Liver (tissue), 8 donors: ENCODE measurements at regions not wholly inside any gene's neighbourhood (a gene's known extent, or its start where the extent isn't known, plus 50 kb on each side); places are given as distances from the start of the nearest gene placed in this dataset.

ENCODE experiments used
- DNase-seq: peaks from one replicate; pipeline ENCODE4 v3.0.0-alpha.2; 2017; ENCODE audit warnings: low spot score
- H3K27ac ChIP-seq, 2 donors: one replicate each; pipeline ENCODE4 v1.7.0; 2013; ENCODE audit warnings: inconsistent platforms in 2 of 2, low read length in 2 of 2, control low read depth in 1 of 2, low read depth in 1 of 2, mild to moderate bottlenecking in 1 of 2
- H3K27me3 ChIP-seq, 4 donors: one replicate each; pipeline versions ENCODE4 v1.6.1 to v1.7.0; 2013; ENCODE audit warnings: low read length in 3 of 4, inconsistent platforms in 1 of 4, mild to moderate bottlenecking in 1 of 4, moderate library complexity in 1 of 4; ENCODE audit not compliant: control insufficient read depth in 4 of 4, insufficient read depth in 4 of 4
- H3K36me3 ChIP-seq, 4 donors: one replicate each; pipeline versions ENCODE4 v1.6.1 to v1.7.0; 2013; ENCODE audit warnings: low read length in 3 of 4, mild to moderate bottlenecking in 3 of 4, low read depth in 1 of 4, moderate library complexity in 1 of 4; ENCODE audit not compliant: control insufficient read depth in 4 of 4, insufficient read depth in 3 of 4
- H3K4me1 ChIP-seq, 4 donors: one replicate each; pipeline versions ENCODE4 v1.6.1 to v1.7.0; 2013; ENCODE audit warnings: low read length in 3 of 4, mild to moderate bottlenecking in 3 of 4, moderate library complexity in 1 of 4; ENCODE audit not compliant: control insufficient read depth in 4 of 4, insufficient read depth in 4 of 4
- H3K4me3 ChIP-seq, 3 donors: one replicate each; pipeline versions ENCODE4 v1.6.1 to v1.7.0; 2013; ENCODE audit warnings: low read length in 3 of 3, control low read depth in 1 of 3, low read depth in 1 of 3, mild to moderate bottlenecking in 1 of 3
- H3K9ac ChIP-seq, 2 donors: one replicate each; pipeline ENCODE4 v1.7.0; 2013; ENCODE audit warnings: low read length in 2 of 2, mild to moderate bottlenecking in 2 of 2, moderate library complexity in 2 of 2, control low read depth in 1 of 2, low read depth in 1 of 2
- H3K9me3 ChIP-seq, 4 donors: one replicate each; pipeline versions ENCODE4 v1.6.1 to v1.7.0; 2013; ENCODE audit warnings: low read length in 3 of 4; ENCODE audit not compliant: control insufficient read depth in 4 of 4
- EGR1 ChIP-seq, 2 donors: IDR thresholded peaks; 2 replicates each; pipeline ENCODE4 v1.6.1; 2016 to 2018; ENCODE audit warnings: antibody characterized with exemption in 2 of 2, low read depth in 2 of 2
- FOXA1 ChIP-seq: IDR thresholded peaks from 2 replicates; pipeline ENCODE4 v1.6.1; 2016; ENCODE audit warnings: antibody characterized with exemption
- FOXA2 ChIP-seq: IDR thresholded peaks from 2 replicates; pipeline ENCODE4 v1.6.1; 2016; ENCODE audit warnings: antibody characterized with exemption
- GABPA ChIP-seq, 2 donors: IDR thresholded peaks in 1 of 2; conservative IDR thresholded peaks in 1 of 2; 2 replicates each; pipeline ENCODE4 v1.6.1; 2016; ENCODE audit warnings: antibody characterized with exemption in 2 of 2, mild to moderate bottlenecking in 1 of 2, moderate library complexity in 1 of 2
- HNF4A ChIP-seq, 2 donors: conservative IDR thresholded peaks; 2 replicates each; pipeline ENCODE4 v1.6.1; 2016; ENCODE audit warnings: antibody characterized with exemption in 2 of 2, mild to moderate bottlenecking in 2 of 2
- HNF4G ChIP-seq: IDR thresholded peaks from 2 replicates; pipeline ENCODE4 v1.6.1; 2016; ENCODE audit warnings: antibody characterized with exemption
- JUND ChIP-seq, 2 donors: IDR thresholded peaks; 2 replicates each; pipeline ENCODE4 v1.6.1; 2016; ENCODE audit warnings: antibody characterized with exemption in 2 of 2
- NR2F2 ChIP-seq: IDR thresholded peaks from 2 replicates; pipeline ENCODE4 v1.6.1; 2016; ENCODE audit warnings: antibody characterized with exemption
- RAD21 ChIP-seq, 2 donors: IDR thresholded peaks; 2 replicates each; pipeline ENCODE4 v1.6.1; 2016; ENCODE audit warnings: antibody characterized with exemption in 2 of 2, mild to moderate bottlenecking in 2 of 2
- RXRA ChIP-seq, 2 donors: IDR thresholded peaks; 2 replicates each; pipeline ENCODE4 v1.6.1; 2017 to 2018; ENCODE audit warnings: antibody characterized with exemption in 2 of 2, mild to moderate bottlenecking in 1 of 2
- SP1 ChIP-seq: IDR thresholded peaks from 2 replicates; pipeline ENCODE4 v1.6.1; 2018; ENCODE audit warnings: antibody characterized with exemption, mild to moderate bottlenecking
- TAF1 ChIP-seq: conservative IDR thresholded peaks from 2 replicates; pipeline ENCODE4 v1.6.1; 2016; ENCODE audit warnings: antibody characterized with exemption, mild to moderate bottlenecking
- YY1 ChIP-seq: IDR thresholded peaks from 2 replicates; pipeline ENCODE4 v1.6.1; 2016; ENCODE audit warnings: antibody characterized with exemption, mild to moderate bottlenecking
- WGBS: extraction: QIAGEN DNeasy Blood & Tissue Kit; methylation state at CpG from one replicate; pipeline ENCODE4 v1.1.7; 2013; 5-methylcytosine and 5-hydroxymethylcytosine counted together
- TF ChIP-seq, protein P1 (sequence below): IDR thresholded peaks from 2 replicates; pipeline ENCODE4 v1.6.1; 2016; ENCODE audit warnings: antibody characterized with exemption, mild to moderate bottlenecking
- TF ChIP-seq, protein P2 (sequence below): IDR thresholded peaks from 2 replicates; pipeline ENCODE4 v1.6.1; 2016; ENCODE audit warnings: antibody characterized with exemption
- TF ChIP-seq, protein P3 (sequence below): IDR thresholded peaks from 2 replicates; pipeline ENCODE4 v1.6.1; 2016; ENCODE audit warnings: antibody characterized with exemption
- TF ChIP-seq, protein P4 (sequence below): fragments of 150-350 bp; IDR thresholded peaks from 2 replicates; pipeline ENCODE4 v1.5.1; 2017; ENCODE audit warnings: improper control_type of control experiment, low read depth, low read length; ENCODE audit not compliant: missing input control
- TF ChIP-seq, protein P5 (sequence below): IDR thresholded peaks from 2 replicates; pipeline ENCODE4 v1.6.1; 2016; ENCODE audit warnings: antibody characterized with exemption
- donor health status: healthy.
- donor health status: healthy.
- donor health status: healthy.
- donor health status: healthy.
- donor health status: healthy.

DNA sequence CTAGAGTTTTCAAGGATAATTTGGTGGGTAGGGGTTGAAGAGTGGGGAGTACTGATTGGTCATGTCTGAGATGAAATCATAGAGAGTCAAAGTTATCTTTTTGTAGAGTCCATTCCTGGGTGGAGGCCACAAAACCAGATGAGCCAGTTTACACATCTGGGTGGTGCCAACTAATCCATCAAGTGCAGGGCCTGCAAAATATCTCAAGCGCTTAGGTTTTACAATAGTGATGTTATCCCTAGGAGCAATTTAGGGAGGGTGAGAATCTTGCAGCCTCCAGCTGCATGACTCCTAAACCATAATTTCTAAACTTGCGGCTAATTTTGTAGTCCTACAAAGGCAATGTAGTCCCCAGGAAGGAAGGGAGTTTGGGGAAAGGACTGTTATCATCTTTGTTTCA is 988.3 kb upstream of the LCORL start (continued):
- TF ChIP-seq, protein P1, sequence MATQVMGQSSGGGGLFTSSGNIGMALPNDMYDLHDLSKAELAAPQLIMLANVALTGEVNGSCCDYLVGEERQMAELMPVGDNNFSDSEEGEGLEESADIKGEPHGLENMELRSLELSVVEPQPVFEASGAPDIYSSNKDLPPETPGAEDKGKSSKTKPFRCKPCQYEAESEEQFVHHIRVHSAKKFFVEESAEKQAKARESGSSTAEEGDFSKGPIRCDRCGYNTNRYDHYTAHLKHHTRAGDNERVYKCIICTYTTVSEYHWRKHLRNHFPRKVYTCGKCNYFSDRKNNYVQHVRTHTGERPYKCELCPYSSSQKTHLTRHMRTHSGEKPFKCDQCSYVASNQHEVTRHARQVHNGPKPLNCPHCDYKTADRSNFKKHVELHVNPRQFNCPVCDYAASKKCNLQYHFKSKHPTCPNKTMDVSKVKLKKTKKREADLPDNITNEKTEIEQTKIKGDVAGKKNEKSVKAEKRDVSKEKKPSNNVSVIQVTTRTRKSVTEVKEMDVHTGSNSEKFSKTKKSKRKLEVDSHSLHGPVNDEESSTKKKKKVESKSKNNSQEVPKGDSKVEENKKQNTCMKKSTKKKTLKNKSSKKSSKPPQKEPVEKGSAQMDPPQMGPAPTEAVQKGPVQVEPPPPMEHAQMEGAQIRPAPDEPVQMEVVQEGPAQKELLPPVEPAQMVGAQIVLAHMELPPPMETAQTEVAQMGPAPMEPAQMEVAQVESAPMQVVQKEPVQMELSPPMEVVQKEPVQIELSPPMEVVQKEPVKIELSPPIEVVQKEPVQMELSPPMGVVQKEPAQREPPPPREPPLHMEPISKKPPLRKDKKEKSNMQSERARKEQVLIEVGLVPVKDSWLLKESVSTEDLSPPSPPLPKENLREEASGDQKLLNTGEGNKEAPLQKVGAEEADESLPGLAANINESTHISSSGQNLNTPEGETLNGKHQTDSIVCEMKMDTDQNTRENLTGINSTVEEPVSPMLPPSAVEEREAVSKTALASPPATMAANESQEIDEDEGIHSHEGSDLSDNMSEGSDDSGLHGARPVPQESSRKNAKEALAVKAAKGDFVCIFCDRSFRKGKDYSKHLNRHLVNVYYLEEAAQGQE = no peak
- no peak for TF ChIP-seq SP1

DNA sequence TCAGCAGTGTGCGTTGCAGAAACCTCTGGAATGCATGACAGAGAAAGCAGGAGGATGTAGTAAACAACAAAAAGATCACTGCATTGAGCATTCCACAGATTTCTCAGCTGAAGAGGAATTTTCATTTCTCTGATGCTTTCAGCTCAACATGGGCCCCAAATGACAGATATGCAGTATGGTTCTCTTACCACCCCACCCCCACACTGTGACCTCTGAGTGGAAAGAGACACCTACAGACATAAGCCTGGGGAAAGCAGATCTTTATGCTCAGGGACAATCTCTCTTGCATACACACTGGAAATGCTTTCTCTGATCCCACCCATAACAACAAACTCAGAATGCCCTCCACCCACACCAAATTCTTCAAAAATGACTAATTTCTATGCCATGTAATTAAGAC is 983.7 kb upstream of the LCORL start:
- Histone ChIP-seq H3K9me3 (no peaks in the 10 kb centered on the region), H3K4me3 (no peak overlapping the region), H3K36me3 (no peaks in the 10 kb centered on the region), H3K4me1 (no peaks in the 10 kb centered on the region), H3K27me3 (no peaks in the 10 kb centered on the region), H3K27ac (no peak overlapping the region), H3K9ac (no peak overlapping the region)
- TF ChIP-seq, protein P2, sequence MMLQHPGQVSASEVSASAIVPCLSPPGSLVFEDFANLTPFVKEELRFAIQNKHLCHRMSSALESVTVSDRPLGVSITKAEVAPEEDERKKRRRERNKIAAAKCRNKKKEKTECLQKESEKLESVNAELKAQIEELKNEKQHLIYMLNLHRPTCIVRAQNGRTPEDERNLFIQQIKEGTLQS = no peak
- TF ChIP-seq TAF1 (no peak), SP1 (no peak), HNF4A (conservative IDR thresholded peaks at IDR 0.05) (no peak), RXRA (IDR thresholded peaks at IDR 0.05) (no peak), FOXA1 (no peak), EGR1 (IDR thresholded peaks at IDR 0.05; ENCODE audit: low read depth in 2 of 2) (no peak), JUND (IDR thresholded peaks at IDR 0.05) (no peak), NR2F2 (no peak), FOXA2 (no peak), HNF4G (no peak), GABPA (IDR thresholded peaks at IDR 0.05 in 1 of 2, conservative IDR thresholded peaks at IDR 0.05 in 1 of 2) (no peak), YY1 (no peak), RAD21 (IDR thresholded peaks at IDR 0.05) (no peak)
- TF ChIP-seq, protein P1 = no peak
- TF ChIP-seq, protein P3, sequence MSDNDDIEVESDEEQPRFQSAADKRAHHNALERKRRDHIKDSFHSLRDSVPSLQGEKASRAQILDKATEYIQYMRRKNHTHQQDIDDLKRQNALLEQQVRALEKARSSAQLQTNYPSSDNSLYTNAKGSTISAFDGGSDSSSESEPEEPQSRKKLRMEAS = no peak
- TF ChIP-seq, protein P4, sequence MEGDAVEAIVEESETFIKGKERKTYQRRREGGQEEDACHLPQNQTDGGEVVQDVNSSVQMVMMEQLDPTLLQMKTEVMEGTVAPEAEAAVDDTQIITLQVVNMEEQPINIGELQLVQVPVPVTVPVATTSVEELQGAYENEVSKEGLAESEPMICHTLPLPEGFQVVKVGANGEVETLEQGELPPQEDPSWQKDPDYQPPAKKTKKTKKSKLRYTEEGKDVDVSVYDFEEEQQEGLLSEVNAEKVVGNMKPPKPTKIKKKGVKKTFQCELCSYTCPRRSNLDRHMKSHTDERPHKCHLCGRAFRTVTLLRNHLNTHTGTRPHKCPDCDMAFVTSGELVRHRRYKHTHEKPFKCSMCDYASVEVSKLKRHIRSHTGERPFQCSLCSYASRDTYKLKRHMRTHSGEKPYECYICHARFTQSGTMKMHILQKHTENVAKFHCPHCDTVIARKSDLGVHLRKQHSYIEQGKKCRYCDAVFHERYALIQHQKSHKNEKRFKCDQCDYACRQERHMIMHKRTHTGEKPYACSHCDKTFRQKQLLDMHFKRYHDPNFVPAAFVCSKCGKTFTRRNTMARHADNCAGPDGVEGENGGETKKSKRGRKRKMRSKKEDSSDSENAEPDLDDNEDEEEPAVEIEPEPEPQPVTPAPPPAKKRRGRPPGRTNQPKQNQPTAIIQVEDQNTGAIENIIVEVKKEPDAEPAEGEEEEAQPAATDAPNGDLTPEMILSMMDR = no peak
- TF ChIP-seq, protein P5, sequence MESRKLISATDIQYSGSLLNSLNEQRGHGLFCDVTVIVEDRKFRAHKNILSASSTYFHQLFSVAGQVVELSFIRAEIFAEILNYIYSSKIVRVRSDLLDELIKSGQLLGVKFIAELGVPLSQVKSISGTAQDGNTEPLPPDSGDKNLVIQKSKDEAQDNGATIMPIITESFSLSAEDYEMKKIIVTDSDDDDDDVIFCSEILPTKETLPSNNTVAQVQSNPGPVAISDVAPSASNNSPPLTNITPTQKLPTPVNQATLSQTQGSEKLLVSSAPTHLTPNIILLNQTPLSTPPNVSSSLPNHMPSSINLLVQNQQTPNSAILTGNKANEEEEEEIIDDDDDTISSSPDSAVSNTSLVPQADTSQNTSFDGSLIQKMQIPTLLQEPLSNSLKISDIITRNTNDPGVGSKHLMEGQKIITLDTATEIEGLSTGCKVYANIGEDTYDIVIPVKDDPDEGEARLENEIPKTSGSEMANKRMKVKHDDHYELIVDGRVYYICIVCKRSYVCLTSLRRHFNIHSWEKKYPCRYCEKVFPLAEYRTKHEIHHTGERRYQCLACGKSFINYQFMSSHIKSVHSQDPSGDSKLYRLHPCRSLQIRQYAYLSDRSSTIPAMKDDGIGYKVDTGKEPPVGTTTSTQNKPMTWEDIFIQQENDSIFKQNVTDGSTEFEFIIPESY = no peak
- 45% methylated on average over 1 of the region's 1 CpG for WGBS
- no peak for DNase-seq
